GM19238 (cell line): ENCODE measurements at regions not wholly inside any gene's neighbourhood (a gene's known extent, or its start where the extent isn't known, plus 50 kb on each side); places are given as distances from the start of the nearest gene placed in this dataset.

Experiments
- DNase-seq: peaks from one replicate; pipeline ENCODE4 v3.0.0; 2011; ENCODE audit warnings: low spot score; ENCODE audit not compliant: insufficient read length

DNA sequence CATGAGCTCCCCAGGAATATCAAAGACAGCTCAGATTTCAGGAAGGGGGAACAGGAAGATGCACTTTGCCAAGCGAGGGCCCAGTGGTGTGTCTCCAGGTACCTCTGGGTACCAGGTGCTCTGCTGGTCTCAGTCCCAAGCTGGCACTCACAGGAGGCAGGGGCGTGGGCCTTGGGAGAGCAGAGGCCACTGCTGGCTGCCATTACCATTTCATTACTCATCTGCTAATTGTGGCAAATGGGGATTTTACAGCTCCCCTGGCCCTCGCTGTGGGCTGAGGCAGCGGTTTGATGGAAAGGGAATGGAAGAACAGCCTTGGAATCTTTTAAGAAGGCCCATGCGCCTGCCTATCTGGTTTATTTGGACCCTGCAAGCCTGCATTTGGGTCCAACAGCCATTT lies 192.0 kb upstream of the NAV2 start:
- no peak for DNase-seq

GRCh38 chr11:19519912-19520641 lies 192.6 kb upstream of the NAV2 start:
- DNase-seq = no peak

GRCh38 chr11:19519353-19519752 lies 193.3 kb upstream of the NAV2 start:
- no peak for DNase-seq

- DNase-seq = no peak
These were observed 199.4 kb upstream of the NAV2 start for GRCh38 chr11:19513253-19513652.

GRCh38 chr11:19512618-19513017 lies 200.0 kb upstream of the NAV2 start:
- DNase-seq = no peak

- DNase-seq = no peak
These were observed 201.0 kb upstream of the NAV2 start for GRCh38 chr11:19511413-19512183.

- DNase-seq = no peak
These were observed 201.6 kb upstream of the NAV2 start for GRCh38 chr11:19511066-19511412.

GRCh38 chr11:19510468-19510867 lies 202.2 kb upstream of the NAV2 start:
- no peak for DNase-seq

- DNase-seq = no peak
These were observed 203.4 kb upstream of the NAV2 start for GRCh38 chr11:19509215-19509614.

GRCh38 chr11:19508165-19508564 lies 204.5 kb upstream of the NAV2 start:
- no peak for DNase-seq

GRCh38 chr11:19506816-19507486 lies 205.7 kb upstream of the NAV2 start:
- no peak for DNase-seq

DNA sequence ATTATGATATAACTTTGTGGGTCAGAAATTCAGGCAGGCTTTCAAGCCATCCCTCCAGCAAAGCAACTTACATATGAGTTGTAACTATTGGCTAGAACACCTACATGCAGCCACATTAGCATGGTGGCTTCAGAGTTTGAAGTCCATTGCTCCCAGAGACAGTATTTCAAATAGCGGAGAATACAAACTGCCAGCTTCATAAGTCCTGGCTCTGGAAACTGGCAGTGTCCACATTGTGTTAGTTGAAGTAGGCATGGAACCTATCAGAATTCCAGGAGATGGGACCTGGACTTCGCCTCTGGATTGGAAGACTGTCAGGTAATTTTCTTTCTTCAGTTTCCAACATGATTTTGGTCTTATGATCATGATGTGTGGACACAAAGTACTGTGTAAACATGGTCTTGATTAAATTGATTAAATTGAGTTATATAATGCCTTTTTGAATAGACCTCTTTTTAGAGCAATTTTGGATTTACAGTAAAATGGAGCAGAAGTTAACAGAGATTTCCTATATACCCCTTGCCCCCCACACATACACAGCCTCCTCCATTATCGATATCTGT lies 209.9 kb upstream of the NAV2 start:
- DNase-seq = no peak

DNA sequence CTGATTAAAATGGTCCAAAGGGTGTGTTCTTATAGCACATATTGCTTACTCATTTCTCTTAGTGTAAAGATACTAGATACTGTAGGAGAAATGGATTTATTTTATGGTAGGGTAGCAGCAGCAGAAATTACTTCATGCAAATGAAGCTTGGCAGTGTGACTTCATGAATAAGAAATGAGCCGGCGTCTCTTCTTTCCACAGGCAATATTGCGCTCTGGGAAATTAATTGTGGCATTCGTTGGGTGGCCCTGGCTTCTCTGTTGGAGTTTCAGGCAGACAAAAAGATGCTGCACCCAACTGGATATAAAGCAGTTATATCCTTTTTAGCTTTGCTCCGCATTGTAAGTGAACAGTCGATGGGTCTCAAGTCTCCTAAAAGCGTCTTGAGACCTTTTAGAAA lies 211.0 kb upstream of the NAV2 start:
- no peak for DNase-seq

GRCh38 chr11:19499999-19500398 lies 212.6 kb upstream of the NAV2 start:
- no peak for DNase-seq

- no peak for DNase-seq
These were observed 213.5 kb upstream of the NAV2 start for GRCh38 chr11:19499026-19499669.

DNA sequence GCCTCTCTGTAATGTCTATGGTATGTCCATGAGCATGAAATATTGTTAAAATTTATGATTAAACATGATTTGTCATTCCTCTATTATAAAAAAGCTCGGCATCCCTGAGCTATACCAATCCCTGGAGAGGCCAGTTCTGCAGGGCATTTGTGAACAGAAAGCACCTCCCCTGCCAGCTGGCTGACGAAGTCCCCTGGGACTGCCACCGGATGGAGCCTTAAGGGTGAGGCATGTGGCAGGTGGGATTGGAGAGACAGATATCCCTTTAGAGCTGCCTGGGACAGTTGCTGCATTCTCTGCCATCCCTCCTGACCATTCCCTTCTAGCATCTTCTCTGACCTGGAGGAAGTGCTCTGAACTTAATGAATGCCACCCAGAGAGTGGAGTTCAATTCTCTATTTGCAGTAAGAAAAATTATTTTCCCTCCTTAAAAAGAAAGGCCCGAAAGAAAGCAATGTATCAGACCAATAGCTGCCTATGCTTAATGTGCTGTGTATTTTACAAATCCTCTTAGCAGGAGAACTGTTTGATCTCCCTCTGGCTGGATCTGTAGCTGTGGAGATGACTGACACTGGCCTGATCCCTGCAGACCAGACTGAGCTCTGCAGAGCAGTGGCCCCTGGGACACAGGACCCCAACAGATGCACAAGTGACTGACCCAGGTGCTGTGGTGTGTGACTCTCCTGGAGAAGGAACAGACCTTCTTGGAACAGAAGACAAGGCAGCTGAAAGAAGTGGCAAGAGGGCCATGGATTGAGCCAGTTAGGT lies 219.0 kb upstream of the NAV2 start:
- DNase-seq = no peak

- DNase-seq = no peak
These were observed 230.1 kb upstream of the NAV2 start for GRCh38 chr11:19482319-19483100.

DNA sequence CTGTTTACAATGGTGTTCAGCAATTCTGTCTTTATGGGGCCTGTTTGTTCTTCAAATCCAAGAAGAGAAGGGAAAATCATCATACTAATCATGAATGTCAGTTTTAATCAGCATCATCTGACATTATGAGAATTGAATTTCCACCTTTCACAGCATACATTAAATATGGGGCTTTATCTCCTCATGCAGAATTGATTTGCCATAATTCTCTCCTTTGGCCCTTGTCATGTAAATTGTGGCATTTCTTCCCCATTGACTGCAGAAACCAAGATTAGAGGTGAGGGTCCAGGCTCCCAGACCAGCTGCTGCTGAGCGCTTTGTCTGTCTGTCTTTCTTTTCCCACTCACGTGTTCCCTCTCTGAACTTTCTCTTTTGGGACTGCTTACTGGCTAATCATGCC lies 232.1 kb upstream of the NAV2 start:
- DNase-seq = no peak

GRCh38 chr11:19478891-19479290 lies 233.7 kb upstream of the NAV2 start:
- no peak for DNase-seq
